COLO668 (cell line): ENCODE measurements at regions not wholly inside any gene's neighbourhood (a gene's known extent, or its start where the extent isn't known, plus 50 kb on each side); places are given as distances from the start of the nearest gene placed in this dataset.
A peak's percentile ranks its signal among the peaks of the same experiment; 100 is the strongest.

Source experiments
- DNase-seq: peaks from one replicate; lab custom pipeline; 2025; ENCODE audit not compliant: unreplicated experiment; lab: John Stamatoyannopoulos, UW

GRCh38 chr9:27747450-27747849, 174.2 kb upstream of the C9orf72 start:
- no peak for DNase-seq

DNA sequence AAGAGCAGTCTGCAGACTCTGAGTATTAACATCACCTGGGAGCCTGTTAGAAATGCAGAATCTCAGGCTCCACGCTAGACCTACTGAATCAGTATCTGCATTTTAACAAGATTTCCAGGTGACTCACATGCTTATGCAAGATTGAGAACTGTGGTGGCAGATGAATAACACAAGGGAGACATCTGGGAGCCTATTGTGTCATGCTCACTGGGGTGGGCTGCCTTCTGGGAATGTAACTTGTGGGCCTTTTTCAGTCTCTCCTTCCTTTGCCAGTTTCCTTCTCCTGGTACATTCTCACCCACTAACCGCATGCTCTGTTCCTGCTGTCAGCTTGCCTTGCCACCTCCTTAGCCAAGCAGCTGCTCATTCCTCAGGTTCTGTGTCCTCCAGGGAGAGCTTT, 176.6 kb upstream of the C9orf72 start:
- DNase-seq: no peak

DNA sequence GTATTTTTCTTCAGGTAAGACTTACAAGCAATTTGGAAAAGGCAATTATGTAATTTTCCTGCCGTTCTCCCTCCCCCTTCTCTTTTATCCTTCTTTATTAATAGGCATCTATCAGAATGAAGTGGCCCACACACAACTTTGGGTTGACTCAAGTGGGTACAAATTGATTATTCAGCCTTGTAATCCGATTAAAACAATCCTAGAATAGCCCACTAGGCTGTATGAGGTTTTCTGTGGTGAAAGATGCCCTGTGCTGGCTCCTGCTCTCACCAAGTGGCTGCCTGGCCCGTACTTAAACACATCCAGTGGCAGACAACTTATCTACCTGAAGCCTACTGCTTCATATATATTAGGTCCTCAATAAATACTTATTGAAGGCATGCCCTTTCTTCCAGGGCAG, 177.3 kb upstream of the C9orf72 start:
- DNase-seq: no peak

DNA sequence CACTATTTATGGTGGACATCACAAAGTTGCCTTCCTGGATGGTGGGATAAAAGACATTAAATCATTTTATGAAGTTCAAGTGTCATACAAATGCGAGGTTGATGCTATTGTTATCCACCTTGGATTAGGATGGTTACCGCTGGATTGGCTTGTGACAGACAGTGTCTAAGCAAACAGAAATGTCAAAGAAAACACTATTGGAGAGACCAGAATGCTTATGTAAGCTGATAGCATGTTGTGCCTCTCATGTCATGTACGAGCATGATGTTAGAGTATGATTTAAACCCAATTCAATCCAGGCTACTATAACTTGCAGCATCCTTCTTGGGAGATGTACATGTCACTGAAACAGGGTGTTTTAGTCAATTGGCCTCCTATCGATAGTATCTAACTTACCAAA, 178.8 kb upstream of the C9orf72 start:
- no peak for DNase-seq

DNA sequence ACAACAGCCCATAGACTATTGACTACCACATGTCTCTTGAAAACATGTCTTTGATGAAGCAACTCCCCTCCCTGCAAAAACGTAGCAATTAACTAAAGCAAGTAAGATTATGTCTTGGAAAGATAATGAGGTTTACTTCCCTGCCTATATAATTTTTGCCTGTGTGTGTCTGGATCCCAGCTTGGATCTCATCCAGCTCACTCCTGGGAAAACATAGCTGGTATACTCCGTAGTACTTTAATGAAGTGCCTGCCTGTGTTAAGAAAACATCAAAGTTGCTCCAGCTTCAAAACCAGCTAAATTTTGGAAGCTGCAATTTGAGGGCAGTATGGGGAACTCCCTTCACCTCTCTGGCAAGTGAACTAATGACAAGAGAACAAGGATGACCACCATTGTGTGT, 182.6 kb upstream of the C9orf72 start:
- DNase-seq: no peak

DNA sequence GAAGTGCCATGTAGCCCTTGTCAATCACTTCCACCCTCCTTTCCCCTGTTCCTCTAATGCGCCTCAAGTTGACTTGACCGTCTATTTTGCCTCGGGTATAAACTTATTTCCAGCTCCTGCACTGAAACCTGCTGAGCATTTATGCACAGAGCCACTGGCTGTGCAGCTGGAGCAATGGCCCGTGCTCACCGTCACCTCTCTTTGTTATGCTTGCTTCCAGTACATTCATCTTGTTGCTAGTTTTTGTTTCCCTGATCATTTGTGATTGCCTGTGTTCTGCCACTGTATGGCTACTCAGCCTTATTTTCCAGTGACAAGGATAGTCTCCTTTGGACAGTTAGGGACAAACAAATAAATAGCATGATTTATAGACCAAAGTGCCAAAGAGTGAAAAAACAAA, 183.1 kb upstream of the C9orf72 start:
- DNase-seq: no peak

- peak; percentile 38 for DNase-seq
Observed at GRCh38 chr9:27763831-27764230, 190.6 kb upstream of the C9orf72 start.

DNA sequence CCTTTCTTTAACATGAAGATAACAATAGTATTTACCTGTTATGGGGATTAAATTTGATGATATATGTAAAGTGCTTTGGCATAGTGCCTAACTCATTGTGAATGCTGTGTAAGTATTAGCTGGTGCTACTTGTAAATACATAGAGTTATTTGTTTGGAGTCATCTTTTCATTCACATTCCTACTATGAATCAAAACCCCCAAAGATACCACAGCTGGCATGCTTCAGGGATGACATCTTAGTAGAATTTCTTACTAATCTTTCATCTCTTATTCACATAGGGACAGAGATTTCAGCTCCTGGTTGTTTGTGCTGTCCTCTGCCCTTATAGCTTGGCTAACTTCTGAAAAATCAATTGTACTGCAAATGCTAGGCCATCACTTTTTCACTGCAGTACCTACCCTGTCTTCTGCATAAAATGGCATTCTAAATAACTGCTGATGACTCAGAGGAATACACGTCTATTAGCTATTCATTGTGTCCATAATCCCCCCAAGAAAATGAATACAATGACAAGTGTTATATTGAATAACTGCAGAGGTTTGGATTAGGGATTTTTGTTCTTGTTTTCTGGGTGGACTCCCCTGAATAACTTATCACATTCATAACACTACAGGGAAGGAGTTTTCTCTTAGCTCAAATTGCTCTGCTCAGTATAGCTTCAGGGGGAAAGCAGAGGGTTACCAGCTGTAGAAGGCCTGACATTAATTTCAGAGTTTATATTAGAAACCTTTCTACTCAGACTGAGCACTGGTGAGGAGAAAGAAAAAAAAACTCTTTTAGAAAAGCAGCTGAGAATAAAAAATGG, 192.2 kb upstream of the C9orf72 start:
- DNase-seq: no peak

DNA sequence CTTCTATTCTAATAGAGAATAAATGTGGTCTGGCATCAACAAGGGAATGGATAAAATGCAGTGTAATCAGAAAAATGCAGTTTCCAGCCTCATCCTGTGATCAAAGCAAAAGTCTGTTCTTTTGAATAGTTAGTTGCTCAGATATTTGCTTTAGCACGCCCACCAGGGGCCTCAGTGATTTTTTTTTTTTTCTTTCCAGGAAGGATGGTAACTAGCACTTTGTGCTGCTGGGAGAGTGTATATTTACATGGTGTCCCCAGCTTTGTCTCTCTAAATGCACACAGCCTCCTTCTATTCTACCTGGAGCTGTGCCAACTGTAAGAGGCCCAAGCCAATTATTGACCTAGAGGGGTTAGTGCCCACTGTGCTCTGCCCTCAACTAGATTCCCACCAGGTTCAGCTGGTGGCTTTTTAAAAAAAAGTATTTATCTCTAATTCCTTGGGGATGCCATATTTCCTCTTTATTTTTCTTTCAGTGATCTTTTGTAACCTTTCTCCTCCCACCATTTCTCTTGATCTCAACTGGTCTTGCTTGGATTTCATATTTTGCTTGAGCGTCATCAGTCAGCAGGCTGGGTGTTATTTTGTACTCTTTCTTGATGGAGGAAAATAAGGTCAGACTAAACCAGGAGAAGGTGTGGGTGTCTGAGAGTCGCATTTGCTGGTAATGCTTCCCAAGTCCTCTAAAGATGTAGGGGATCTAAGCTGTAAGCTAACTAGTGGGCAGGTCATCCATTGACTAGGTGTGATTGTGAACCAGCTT, 193.0 kb upstream of the C9orf72 start:
- no peak for DNase-seq

DNA sequence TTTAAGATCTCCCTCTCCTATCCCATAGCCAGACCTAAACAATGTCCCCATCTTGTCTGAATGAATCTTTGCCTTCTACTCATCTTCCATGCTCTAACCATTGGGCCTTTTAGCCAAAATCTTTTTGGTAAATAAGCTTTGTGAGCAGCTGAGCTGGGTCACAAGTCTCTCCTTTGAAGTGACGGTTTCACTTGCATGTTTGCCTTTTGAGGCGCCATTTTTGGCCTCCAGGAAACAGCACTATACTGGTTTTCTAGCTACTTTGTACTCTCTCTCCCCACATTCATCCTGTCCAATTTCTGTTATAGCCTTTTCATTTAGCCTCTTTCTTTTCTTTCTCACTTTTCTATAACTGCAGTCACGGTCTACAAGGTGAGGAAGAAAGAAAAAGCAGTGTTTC, 195.5 kb upstream of the C9orf72 start:
- DNase-seq: no peak

DNA sequence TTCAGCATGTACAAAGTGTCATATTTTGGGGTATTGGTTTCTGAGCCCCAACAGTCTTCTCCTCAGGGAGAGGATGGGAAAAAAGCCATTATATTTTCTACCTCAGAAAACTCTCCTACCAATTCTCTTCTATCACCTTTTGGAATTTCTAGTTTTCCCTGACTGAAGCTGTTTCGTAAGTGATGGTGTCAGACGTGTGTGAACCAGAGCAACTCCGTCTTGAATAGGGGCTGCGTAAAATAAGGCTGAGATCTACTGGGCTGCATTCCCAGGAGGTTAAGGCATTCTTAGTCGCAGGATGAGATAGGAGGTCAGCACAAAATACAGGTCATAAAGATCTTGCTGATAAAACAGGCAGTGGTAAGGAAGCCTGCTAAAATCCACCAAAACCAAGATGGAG, 197.3 kb upstream of the C9orf72 start:
- no peak for DNase-seq

DNA sequence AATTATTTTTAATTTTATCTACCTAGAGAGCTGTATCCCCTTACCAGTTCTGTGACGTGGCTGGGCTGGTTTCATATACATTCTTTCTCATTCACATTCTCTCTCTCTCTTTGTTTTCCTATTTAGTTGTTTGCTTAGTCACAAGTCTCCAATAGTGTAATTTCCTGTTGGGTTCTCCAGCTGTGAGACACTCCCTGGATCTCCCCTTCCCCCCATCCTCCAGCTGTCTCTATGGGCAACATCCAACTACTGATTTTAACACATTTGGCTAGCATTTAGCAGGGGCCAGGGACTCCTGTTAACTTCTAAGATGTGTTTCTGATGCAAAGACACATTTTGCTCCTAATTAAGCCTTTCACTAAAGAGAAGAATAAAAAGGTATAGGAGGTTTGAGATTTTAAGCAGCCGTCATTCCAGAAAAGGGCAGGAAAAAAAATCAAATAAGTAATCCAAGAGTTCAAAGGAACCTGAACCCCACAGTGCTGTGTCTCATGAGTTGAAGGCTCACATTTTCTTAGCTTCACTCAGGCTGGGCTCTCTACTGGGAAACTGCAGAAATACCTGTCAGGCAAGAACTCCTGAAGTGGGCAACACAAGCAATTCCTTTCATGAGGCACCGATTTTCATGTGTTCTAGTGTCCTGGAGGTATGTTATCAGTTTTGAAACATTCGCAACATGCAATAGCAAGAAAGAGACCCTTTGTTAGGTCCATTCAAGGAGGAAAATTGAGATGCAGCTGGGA, 198.7 kb upstream of the C9orf72 start:
- peak; percentile 72 for DNase-seq

DNA sequence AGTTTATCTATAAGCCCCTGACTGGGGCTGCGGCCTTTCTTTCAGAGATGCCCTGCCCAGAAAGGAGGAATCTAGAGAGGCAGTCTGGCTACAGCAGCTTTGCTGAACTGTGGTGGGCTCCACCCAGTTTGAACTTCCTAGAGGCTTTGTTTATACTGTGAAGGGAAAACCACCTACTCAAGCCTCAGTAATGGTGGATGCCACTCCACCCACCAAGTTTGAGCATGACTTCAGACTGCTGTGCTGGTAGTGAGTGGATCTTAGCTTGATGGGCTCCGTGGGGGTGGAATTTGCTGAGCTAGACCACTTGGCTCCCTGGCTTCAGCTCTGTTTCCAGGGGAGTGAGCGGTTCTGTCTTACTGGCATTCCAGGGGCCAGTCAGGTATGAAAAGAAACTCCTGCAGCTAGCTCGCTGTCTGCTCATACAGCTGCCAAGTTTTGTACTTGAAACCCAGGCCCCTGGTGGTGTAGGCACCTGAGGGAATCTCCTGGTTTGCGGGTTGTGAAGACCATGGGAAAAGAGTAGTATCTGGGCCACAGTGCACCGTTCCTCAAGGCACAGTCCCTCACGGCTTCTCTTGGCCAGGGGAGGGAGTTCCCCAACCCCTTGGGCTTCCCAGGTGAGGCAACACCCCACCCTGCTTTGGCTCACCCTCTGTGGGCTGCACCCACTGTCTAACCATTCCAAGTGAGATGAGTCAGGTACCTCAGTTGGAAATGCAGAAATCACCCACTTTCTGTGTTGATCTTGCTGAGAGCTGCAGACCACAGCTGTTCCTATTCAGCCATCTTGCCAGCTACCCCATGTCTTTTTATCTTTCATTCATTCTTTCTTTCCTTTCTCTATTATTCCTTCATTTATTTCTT, 211.8 kb upstream of the C9orf72 start:
- no peak for DNase-seq

GRCh38 chr9:27785714-27786100, 212.4 kb upstream of the C9orf72 start:
- DNase-seq: no peak

DNA sequence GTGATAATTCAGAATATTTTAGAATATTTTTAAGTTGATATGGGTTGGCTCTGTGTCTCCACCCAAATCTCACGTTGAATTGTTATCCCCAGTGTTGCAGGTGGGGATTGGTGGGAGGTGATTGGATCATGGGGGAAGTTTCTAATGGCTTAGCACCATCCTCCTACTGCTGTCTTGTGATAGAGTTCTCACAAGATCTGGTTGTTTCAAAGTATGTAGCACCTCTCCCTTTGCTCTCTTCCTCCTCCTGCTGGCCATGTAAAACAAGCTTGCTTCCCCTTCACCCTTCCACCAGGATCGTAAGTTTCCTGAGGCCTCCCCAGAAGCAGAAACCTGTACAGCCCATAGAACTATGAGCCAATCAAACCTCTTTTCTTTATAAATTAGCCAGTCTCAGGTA, 214.6 kb upstream of the C9orf72 start:
- DNase-seq: no peak

DNA sequence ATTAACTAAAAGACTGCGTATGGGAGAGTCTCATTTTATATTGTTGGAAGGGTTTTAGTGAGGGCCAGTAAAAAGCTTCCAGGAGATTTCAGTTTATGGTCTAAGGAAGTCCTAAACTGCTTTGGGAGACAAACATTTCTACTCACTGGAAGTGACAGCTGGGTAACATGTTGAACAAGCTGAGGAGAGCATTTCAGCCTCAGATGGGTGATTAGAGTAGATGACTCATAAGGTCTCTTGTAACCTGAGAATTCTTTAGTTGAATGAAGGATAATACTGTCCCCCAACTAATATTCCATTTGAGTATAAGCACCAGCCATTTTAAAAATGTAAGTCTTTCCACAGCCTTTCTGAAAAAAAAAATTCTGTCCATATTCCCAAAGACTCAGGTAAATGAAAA, 218.0 kb upstream of the C9orf72 start:
- no peak for DNase-seq

DNA sequence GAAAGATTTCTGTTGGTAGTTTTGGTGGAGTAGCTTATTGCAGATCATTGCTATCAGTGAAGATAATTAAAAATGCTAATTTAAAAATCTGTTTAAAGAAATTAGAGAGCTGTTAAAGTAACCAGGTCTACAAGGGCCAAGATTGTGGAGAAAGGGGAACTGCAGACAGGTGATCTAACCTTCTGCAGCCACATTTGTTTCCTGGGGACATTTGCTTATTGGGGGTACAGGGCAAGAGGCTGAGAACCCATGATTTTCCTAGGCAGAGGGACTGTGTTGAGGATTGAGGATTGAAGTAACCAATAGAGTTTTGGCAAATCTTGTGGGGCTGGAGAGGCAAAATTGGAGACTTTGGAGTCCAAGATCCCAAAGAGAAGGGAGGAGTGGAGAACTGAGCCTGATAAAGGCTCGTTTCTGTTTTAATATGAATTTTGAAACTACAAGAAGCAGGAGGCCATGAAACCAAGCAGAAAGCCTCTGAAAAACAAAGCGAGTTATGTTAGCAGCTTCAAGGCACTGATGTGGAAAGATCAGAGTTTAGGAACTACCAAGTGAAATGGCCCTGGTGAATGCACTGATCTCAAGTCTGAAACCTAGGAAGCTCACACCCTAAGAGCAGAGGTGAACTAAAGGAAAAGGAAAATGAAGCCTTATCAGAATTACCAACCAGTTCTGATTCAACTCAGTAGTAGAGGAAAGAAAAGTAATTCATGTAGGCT, 219.8 kb upstream of the C9orf72 start:
- DNase-seq: no peak

DNA sequence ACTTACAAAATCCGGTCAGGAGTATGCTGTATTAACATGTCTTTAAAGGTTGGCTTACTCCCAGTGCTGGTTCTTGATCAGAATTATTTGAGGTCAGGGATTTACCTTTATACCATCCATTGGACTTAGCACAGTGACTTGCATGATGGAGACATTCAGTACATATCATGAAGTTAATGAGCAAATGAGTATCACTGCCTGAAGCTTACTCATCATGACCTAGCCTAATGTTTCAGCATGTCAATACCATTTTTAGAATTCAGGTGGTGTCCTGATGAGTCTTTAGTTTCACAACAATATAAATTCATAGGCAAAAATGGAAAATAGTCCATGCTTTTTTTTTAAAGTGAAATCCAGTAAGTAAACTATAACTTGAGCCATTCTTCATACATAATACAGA, 226.0 kb upstream of the C9orf72 start:
- no peak for DNase-seq

- DNase-seq: no peak
Observed at GRCh38 chr9:27800159-27800558, 226.9 kb upstream of the C9orf72 start.

DNA sequence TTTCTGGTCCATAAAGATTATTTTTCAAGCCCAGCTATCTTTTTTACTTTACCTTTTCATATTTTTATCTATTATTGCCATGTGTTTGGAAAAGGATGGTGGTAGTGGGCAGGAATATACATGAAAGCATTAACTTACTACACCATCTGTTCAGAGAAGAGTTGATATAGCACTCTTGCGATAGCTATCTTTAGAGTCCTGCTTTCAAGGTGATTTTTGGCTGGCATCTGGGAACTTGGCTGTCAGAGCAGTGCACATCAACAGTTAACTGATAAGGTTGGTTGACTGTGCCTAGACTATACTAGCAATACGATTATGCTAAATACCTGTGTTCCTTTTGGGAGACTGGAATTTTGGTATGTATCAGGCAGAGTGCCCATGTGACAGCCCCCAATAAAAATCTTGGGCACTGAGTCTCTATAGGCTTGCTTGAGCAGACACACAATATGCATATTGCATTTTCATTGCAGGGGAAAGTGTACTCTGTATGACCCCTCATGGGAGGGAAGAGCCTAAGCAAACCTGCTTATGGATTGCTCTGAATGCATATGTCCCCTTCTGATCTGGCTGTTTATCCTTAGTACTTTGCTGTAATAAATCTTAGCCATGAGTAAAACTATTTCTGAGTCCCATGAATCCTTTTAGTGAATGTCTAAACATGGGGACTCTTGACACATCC, 227.6 kb upstream of the C9orf72 start:
- no peak for DNase-seq
